AG04449 (cell line): ENCODE measurements at regions not wholly inside any gene's neighbourhood (a gene's known extent, or its start where the extent isn't known, plus 50 kb on each side); places are given as distances from the start of the nearest gene placed in this dataset.
"Not testable (repeated sequence)": the region's sequence is repeated elsewhere in the genome, so short reads cannot be mapped to it uniquely, and the experiment has no call there.

Source experiments
- CTCF ChIA-PET: fragments of 350-600 bp; formaldehyde crosslinking; extraction: SDS; loops from one replicate; lab custom pipeline; 2021; ENCODE audit warnings: antibody characterized with exemption; lab: Yijun Ruan, JAX
- POLR2A ChIA-PET: fragments of 400-600, 350-600 bp; formaldehyde crosslinking; extraction: SDS; loops from one replicate; lab custom pipeline; 2020; ENCODE audit warnings: antibody characterized with exemption, inconsistent platforms; lab: Yijun Ruan, JAX
- DNase-seq: peaks from one replicate; pipeline ENCODE4 v3.0.0-alpha.2; 2010; ENCODE audit warnings: low read depth, low spot score
- H3K4me3 ChIP-seq: 2 replicates; pipeline ENCODE4 v1.5.1; 2011; ENCODE audit warnings: low read depth, mild to moderate bottlenecking, control low read depth, low read length
- CTCF ChIP-seq: IDR thresholded peaks from one replicate; pipeline ENCODE4 v1.5.1; 2011; ENCODE audit warnings: mild to moderate bottlenecking, moderate library complexity, low read length, control low read depth, inconsistent platforms; ENCODE audit not compliant: insufficient read depth; ENCODE audit errors: missing control alignments

- TF ChIP-seq CTCF = no peak
- DNase-seq = no peak
- CTCF ChIA-PET = no interaction called here
- H3K4me3 ChIP-seq = no peak overlapping the region
- POLR2A ChIA-PET = no interaction called here
Observed at GRCh38 chr3:181484026-181484425, 227.7 kb upstream of the SOX2 start.

- CTCF ChIA-PET, DNase-seq, POLR2A ChIA-PET, H3K4me3 ChIP-seq: not testable (repeated sequence)
Observed at GRCh38 chr3:181475146-181475545, 236.6 kb upstream of the SOX2 start.

- TF ChIP-seq CTCF = no peak
- H3K4me3 ChIP-seq = no peak overlapping the region
- CTCF ChIA-PET = no interaction called here
- no peak for DNase-seq
- POLR2A ChIA-PET = no interaction called here
Observed at GRCh38 chr3:181470349-181470748, 241.4 kb upstream of the SOX2 start.

GRCh38 chr3:181464033-181464694 is 247.6 kb upstream of the SOX2 start:
- TF ChIP-seq CTCF = no peak
- ChIA-PET POLR2A (no interaction called here), CTCF (no interaction called here)
- DNase-seq = no peak
- H3K4me3 ChIP-seq = no peak overlapping the region

GRCh38 chr3:181461381-181461780 is 250.3 kb upstream of the SOX2 start:
- TF ChIP-seq CTCF = no peak
- ChIA-PET CTCF (no interaction called here), POLR2A (no interaction called here)
- no peak overlapping the region for H3K4me3 ChIP-seq
- DNase-seq = no peak

GRCh38 chr3:181459516-181459915 is 252.2 kb upstream of the SOX2 start:
- ChIA-PET POLR2A (no interaction called here), CTCF (no interaction called here)
- no peak overlapping the region for H3K4me3 ChIP-seq
- no peak for TF ChIP-seq CTCF
- DNase-seq = no peak

- TF ChIP-seq CTCF = no peak
- ChIA-PET CTCF (no interaction called here), POLR2A (no interaction called here)
- DNase-seq = no peak
- no peak overlapping the region for H3K4me3 ChIP-seq
Observed at GRCh38 chr3:181458857-181459256, 252.9 kb upstream of the SOX2 start.
